NCI-H1092 (cell line): ENCODE measurements at regions not wholly inside any gene's neighbourhood (a gene's known extent, or its start where the extent isn't known, plus 50 kb on each side); places are given as distances from the start of the nearest gene placed in this dataset.
"Not testable (repeated sequence)": the region's sequence is repeated elsewhere in the genome, so short reads cannot be mapped to it uniquely, and the experiment has no call there.

Source experiments
- DNase-seq: peaks from one replicate; lab custom pipeline; 2025; lab: John Stamatoyannopoulos, UW

GRCh38 chr12:14213542-14213941, 151.9 kb upstream of the ATF7IP start:
- no peak for DNase-seq

- no peak for DNase-seq
Measured at GRCh38 chr12:14214495-14214894, 151.0 kb upstream of the ATF7IP start.

GRCh38 chr12:14215949-14216348, 149.5 kb upstream of the ATF7IP start:
- not testable (repeated sequence) for DNase-seq

GRCh38 chr12:14216405-14217294, 148.8 kb upstream of the ATF7IP start:
- no peak for DNase-seq

DNA sequence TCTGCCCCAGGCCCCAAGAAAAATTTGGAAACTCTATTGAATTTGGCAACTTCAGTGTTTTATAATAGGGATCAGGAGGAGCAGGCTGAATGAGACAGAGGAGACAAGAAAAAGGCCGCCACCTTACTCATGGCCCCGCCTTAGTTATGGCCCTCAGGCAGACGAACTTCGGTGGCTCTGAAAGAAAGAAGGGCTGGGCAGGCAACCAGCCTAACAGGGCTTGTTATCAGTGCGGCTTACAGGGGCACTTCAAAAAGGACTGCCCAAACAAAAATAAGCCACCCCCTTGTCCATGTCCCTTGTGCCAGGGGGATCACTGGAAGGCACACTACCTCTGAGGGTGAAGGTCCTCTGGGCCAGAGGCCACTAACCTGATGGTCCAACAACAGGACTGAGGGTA, 146.3 kb upstream of the ATF7IP start:
- DNase-seq: no peak

DNA sequence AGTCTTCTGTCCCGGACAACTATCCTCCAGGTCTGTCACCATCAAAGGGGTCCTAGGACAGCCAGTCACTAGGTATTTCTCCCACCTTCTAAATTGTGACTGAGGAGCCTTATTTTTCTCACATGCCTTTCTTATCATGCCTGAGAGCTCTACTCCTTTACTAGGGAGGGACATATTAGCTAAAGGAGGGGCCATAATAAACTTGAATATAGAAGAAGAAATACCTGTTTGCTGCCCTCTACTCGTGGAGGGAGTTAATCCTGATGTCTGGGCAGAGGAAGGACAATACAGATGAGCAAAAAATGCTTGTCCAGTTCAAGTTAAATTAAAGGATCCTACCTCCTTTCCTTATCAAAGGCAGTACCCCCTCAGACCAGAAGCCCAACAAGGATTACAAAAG, 145.8 kb upstream of the ATF7IP start:
- DNase-seq: not testable (repeated sequence)

- no peak for DNase-seq
Measured at GRCh38 chr12:14225064-14225463, 140.4 kb upstream of the ATF7IP start.

- DNase-seq: not testable (repeated sequence)
Measured at GRCh38 chr12:14235176-14235575, 130.3 kb upstream of the ATF7IP start.

- not testable (repeated sequence) for DNase-seq
Measured at GRCh38 chr12:14236641-14237040, 128.8 kb upstream of the ATF7IP start.

GRCh38 chr12:14238221-14238792, 127.2 kb upstream of the ATF7IP start:
- DNase-seq: no peak

GRCh38 chr12:14239350-14239934, 126.0 kb upstream of the ATF7IP start:
- DNase-seq: no peak

GRCh38 chr12:14239935-14240872, 125.3 kb upstream of the ATF7IP start:
- DNase-seq: no peak

GRCh38 chr12:14240873-14241220, 124.6 kb upstream of the ATF7IP start:
- no peak for DNase-seq

GRCh38 chr12:14242825-14243224, 122.7 kb upstream of the ATF7IP start:
- not testable (repeated sequence) for DNase-seq

DNA sequence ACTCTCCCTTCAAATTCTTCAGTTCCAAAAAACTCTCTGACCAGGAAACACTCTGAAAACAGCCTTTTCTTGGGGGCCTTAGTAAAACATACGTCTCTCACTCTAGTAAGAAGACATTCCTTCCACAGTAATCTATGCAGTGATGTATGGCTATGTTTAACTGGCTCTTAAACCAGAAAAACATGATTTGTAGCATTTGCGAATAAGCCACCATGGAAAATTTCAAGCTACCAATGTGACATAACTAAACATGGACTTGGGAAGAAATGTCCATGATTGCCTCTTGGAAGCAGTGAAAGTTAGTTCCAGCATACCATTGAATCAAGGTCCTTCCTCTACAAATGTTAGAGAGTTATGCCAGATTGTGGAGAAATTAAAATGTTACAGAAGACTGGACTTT, 121.5 kb upstream of the ATF7IP start:
- no peak for DNase-seq

DNA sequence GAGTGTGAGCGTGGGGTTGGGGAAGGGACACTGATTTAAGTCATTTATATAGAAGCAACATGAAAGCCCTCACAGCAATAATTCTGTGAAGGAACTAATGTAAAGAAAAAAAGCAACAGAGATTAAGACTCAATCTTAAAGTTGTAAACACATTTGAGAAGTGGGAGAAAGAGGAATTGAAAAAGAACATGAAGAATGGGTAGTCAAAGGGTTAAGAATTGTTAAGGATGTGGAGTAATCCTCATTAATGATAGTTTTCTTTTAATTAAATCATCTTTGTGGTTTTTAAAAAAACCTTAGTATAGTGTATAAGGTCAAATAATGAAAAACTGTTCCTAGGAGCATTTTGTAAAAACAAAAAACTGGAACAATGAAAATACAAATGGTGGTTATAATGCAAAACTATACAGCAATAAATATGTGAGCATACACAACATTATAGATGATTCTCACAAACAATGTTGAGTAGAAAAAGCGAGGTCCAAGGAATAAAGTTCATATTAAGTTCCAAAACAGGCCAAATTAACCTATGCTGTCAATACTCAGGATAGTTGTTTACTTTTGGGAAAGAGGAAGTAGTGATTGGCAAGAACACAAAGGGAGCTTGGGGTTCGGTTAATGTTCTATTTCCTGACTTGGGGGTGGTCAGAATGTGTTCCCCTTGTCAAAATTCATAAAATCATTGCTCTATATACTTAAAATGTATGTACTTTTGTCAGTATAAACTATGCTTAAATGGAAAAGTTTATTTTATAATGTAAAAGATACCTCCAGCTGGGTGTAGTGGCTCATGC, 120.4 kb upstream of the ATF7IP start:
- DNase-seq: no peak

- DNase-seq: no peak
Measured at GRCh38 chr12:14247166-14247565, 118.3 kb upstream of the ATF7IP start.

DNA sequence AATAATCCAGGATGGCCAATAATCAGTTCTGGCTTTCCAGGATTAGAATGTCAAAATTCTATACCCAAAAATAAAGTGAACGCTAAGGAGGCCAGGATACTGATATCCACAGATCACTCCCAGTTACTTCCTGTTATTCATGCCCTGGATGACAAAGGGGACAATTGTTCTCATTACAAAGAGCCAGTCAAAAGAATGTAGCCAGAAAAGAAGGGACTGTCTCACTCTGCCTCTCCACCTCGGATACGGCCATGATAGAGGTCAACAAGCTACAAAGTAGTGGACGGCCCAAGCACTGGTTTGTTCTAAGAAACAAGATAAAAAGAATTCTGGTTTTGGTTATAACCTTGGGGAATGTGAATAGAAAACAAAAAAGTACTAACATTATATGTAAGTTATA, 116.1 kb upstream of the ATF7IP start:
- DNase-seq: no peak

- DNase-seq: no peak
Measured at GRCh38 chr12:14252697-14253096, 112.8 kb upstream of the ATF7IP start.

DNA sequence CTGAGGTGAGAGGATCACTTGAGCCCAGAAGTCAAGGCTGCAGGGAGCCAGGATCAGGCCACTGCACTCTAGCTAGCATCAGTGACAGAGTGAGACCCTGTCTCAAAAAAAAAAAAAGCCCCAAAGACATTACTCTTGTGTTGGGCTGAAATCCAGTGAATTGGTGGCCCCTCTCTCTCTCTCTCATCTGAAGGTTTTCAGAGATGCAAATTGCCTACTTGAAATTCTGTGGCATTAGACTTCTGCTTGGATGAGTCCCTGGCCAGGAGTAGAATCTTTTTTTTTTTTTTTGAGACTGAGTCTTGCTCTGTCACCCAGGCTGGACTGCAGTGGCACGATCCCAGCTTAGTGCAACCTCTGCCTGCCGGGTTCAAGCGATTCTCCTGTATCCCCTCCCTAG, 112.0 kb upstream of the ATF7IP start:
- DNase-seq: no peak

DNA sequence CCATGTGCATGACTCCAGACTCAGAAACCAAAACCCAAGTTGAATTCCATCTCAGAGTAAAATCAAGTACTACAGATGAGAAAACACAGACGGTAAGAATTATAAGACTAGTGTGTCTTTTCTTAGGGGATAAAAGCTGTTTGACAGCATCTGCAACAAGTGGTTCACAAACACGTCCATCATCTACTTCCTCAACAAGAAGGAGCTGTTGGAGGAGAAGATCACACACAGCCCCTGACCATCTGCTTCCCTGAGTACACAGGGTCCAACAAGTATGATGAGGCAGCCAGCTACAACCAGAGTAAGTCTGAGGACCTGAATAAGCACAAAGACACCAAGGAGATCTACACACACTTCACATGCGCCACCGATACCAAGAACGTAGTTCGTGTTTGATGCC, 110.7 kb upstream of the ATF7IP start:
- DNase-seq: no peak
